Superior temporal gyrus (tissue), 1 donor: ENCODE measurements at regions not wholly inside any gene's neighbourhood (a gene's known extent, or its start where the extent isn't known, plus 50 kb on each side); places are given as distances from the start of the nearest gene placed in this dataset.

Experiments used
- DNase-seq: peaks from one replicate; pipeline ENCODE4 v3.0.0-alpha.2; 2016; ENCODE audit errors: extremely low spot score

- no peak for DNase-seq
Observed at GRCh38 chr3:102156426-102156825, 278.4 kb upstream of the ZPLD1 start.

GRCh38 chr3:102158080-102158740, 276.6 kb upstream of the ZPLD1 start:
- no peak for DNase-seq

- no peak for DNase-seq
Observed at GRCh38 chr3:102159810-102160451, 274.9 kb upstream of the ZPLD1 start.

- DNase-seq, result no peak
Observed at GRCh38 chr3:102161384-102162006, 273.3 kb upstream of the ZPLD1 start.

- DNase-seq, result no peak
Observed at GRCh38 chr3:102162251-102162650, 272.6 kb upstream of the ZPLD1 start.

- no peak for DNase-seq
Observed at GRCh38 chr3:102163039-102163817, 271.6 kb upstream of the ZPLD1 start.

GRCh38 chr3:102163818-102164154, 271.0 kb upstream of the ZPLD1 start:
- no peak for DNase-seq

GRCh38 chr3:102165367-102165766, 269.4 kb upstream of the ZPLD1 start:
- no peak for DNase-seq

GRCh38 chr3:102169915-102170479, 264.8 kb upstream of the ZPLD1 start:
- no peak for DNase-seq

- no peak for DNase-seq
Observed at GRCh38 chr3:102170545-102170944, 264.3 kb upstream of the ZPLD1 start.

- no peak for DNase-seq
Observed at GRCh38 chr3:102174312-102174712, 260.5 kb upstream of the ZPLD1 start.

GRCh38 chr3:102174832-102175374, 259.9 kb upstream of the ZPLD1 start:
- no peak for DNase-seq

GRCh38 chr3:102176333-102177050, 258.3 kb upstream of the ZPLD1 start:
- no peak for DNase-seq

GRCh38 chr3:102177075-102177755, 257.6 kb upstream of the ZPLD1 start:
- DNase-seq, result no peak

- DNase-seq, result no peak
Observed at GRCh38 chr3:102178817-102179216, 256.0 kb upstream of the ZPLD1 start.

- DNase-seq, result no peak
Observed at GRCh38 chr3:102179326-102180177, 255.3 kb upstream of the ZPLD1 start.

- DNase-seq, result no peak
Observed at GRCh38 chr3:102180280-102180931, 254.4 kb upstream of the ZPLD1 start.

- DNase-seq, result no peak
Observed at GRCh38 chr3:102181175-102181920, 253.5 kb upstream of the ZPLD1 start.
